ENCODE measurements at regions not wholly inside any gene's neighbourhood (a gene's known extent, or its start where the extent isn't known, plus 50 kb on each side); places are given as distances from the start of the nearest gene placed in this dataset.
"Not testable (repeated sequence)": the region's sequence is repeated elsewhere in the genome, so short reads cannot be mapped to it uniquely, and the experiment has no call there.

- DNase-seq (ENCODE audit: low read depth) = no peak
- TF ChIP-seq CTCF (IDR thresholded peaks at IDR 0.05; ENCODE audit: insufficient read depth, low read length) = no peak
- no peak overlapping the region for H3K4me3 ChIP-seq (ENCODE audit: low read depth, low read length)
Measured at GRCh38 chr18:30775629-30776028, 266.9 kb downstream of the DSC3 start.

GRCh38 chr18:30772170-30772569, 270.4 kb downstream of the DSC3 start:
- H3K4me3 ChIP-seq (ENCODE audit: low read depth, low read length); DNase-seq (ENCODE audit: low read depth): not testable (repeated sequence)

GRCh38 chr18:30766053-30766452, 276.5 kb downstream of the DSC3 start:
- no peak overlapping the region for H3K4me3 ChIP-seq (ENCODE audit: low read depth, low read length)
- no peak for TF ChIP-seq CTCF (IDR thresholded peaks at IDR 0.05; ENCODE audit: insufficient read depth, low read length)
- DNase-seq (ENCODE audit: low read depth) = no peak

- no peak overlapping the region for H3K4me3 ChIP-seq (ENCODE audit: low read depth, low read length)
- TF ChIP-seq CTCF (IDR thresholded peaks at IDR 0.05; ENCODE audit: insufficient read depth, low read length) = no peak
- no peak for DNase-seq (ENCODE audit: low read depth)
Measured at GRCh38 chr18:30765247-30765646, 277.3 kb downstream of the DSC3 start.

- H3K4me3 ChIP-seq (ENCODE audit: low read depth, low read length) = no peak overlapping the region
- no peak for TF ChIP-seq CTCF (IDR thresholded peaks at IDR 0.05; ENCODE audit: insufficient read depth, low read length)
- DNase-seq (ENCODE audit: low read depth) = no peak
Measured at GRCh38 chr18:30763902-30764350, 278.6 kb downstream of the DSC3 start.

GRCh38 chr18:30754846-30755245, 287.7 kb downstream of the DSC3 start:
- H3K4me3 ChIP-seq (ENCODE audit: low read depth, low read length) = no peak overlapping the region
- DNase-seq (ENCODE audit: low read depth) = no peak
- TF ChIP-seq CTCF (IDR thresholded peaks at IDR 0.05; ENCODE audit: insufficient read depth, low read length) = no peak

- no peak for DNase-seq (ENCODE audit: low read depth)
- TF ChIP-seq CTCF (IDR thresholded peaks at IDR 0.05; ENCODE audit: insufficient read depth, low read length) = no peak
- H3K4me3 ChIP-seq (ENCODE audit: low read depth, low read length) = no peak overlapping the region
Measured at GRCh38 chr18:30748541-30748940, 294.0 kb downstream of the DSC3 start.
